ENCODE measurements at regions not wholly inside any gene's neighbourhood (a gene's known extent, or its start where the extent isn't known, plus 50 kb on each side); places are given as distances from the start of the nearest gene placed in this dataset.

DNA sequence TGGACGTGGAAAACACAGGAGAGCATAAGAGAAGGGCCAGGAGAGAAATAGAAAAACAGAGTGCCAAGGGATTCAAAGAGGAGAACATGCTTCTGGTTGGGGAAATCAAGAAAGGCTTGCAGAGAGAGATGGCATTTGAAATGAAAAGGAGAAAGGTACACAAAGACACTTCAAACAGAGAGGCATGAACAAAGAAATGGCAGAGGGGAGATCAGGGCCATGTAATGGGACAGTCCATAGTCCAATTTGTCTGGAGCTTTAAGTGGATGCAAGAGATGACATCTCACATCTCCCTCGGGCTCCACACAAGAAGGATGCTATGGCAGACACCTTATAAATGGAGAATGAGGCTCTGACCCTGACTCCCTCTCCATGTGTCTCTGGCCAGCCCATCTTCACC lies 331.1 kb downstream of the MLLT3 start:
- Histone ChIP-seq H3K27me3 (ENCODE audit: insufficient read depth, low read length) (no peaks in the 10 kb centered on the region), H3K4me3 (ENCODE audit: low read length) (no peak overlapping the region), H2AFZ (ENCODE audit: low read depth, low read length) (no peak overlapping the region), H3K4me1 (ENCODE audit: insufficient read depth, low read length) (peaks cover 19% of the 10 kb centered on the region), H3K36me3 (ENCODE audit: insufficient read depth, low read length) (no peaks in the 10 kb centered on the region), H3K9me3 (ENCODE audit: low read length) (no peaks in the 10 kb centered on the region)

GRCh38 chr9:20290257-20290656 lies 332.0 kb downstream of the MLLT3 start:
- Histone ChIP-seq H3K4me1 (ENCODE audit: insufficient read depth, low read length) (peaks cover 19% of the 10 kb centered on the region), H3K4me3 (ENCODE audit: low read length) (no peak overlapping the region), H3K27me3 (ENCODE audit: insufficient read depth, low read length) (no peaks in the 10 kb centered on the region), H3K9me3 (ENCODE audit: low read length) (no peaks in the 10 kb centered on the region), H2AFZ (ENCODE audit: low read depth, low read length) (no peak overlapping the region), H3K36me3 (ENCODE audit: insufficient read depth, low read length) (no peaks in the 10 kb centered on the region)

GRCh38 chr9:20289423-20290010 lies 332.8 kb downstream of the MLLT3 start:
- no peaks in the 10 kb centered on the region for H3K36me3 ChIP-seq (ENCODE audit: insufficient read depth, low read length)
- H3K4me1 ChIP-seq (ENCODE audit: insufficient read depth, low read length), result peaks cover 19% of the 10 kb centered on the region

DNA sequence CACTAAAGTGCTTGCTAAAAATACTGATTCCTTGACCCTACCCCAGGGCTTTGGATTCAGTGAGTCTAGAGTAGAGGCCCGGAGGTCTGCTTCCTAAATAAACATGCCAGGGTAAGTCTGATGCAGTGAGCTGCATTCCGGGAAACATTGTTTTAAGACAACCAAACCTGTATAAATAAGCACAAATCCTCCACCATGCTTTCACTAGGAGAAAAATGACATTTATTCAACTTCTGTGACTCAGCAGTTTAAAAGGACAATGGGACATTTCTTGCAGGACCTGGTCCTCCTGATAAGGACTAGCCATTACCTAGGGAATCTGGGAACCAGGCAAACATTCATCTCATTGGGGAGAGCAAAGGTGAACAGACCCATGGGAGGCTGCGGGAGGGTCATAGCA lies 335.3 kb downstream of the MLLT3 start:
- H3K9me3 ChIP-seq (ENCODE audit: low read length), result no peaks in the 10 kb centered on the region
- no peak overlapping the region for H2AFZ ChIP-seq (ENCODE audit: low read depth, low read length)
- H3K4me1 ChIP-seq (ENCODE audit: insufficient read depth, low read length), result peaks cover 19% of the 10 kb centered on the region
- no peak overlapping the region for H3K4me3 ChIP-seq (ENCODE audit: low read length)
- H3K27me3 ChIP-seq (ENCODE audit: insufficient read depth, low read length), result no peaks in the 10 kb centered on the region
- no peaks in the 10 kb centered on the region for H3K36me3 ChIP-seq (ENCODE audit: insufficient read depth, low read length)

More at GRCh38 chr9:20289423-20290010, 332.8 kb downstream of the MLLT3 start:
- Histone ChIP-seq H3K9me3 (ENCODE audit: low read length) (no peaks in the 10 kb centered on the region), H3K4me3 (ENCODE audit: low read length) (no peak overlapping the region), H2AFZ (ENCODE audit: low read depth, low read length) (no peak overlapping the region), H3K27me3 (ENCODE audit: insufficient read depth, low read length) (no peaks in the 10 kb centered on the region)

- no peaks in the 10 kb centered on the region for H3K27me3 ChIP-seq (ENCODE audit: insufficient read depth, low read length)
- no peaks in the 10 kb centered on the region for H3K36me3 ChIP-seq (ENCODE audit: insufficient read depth, low read length)
- no peak overlapping the region for H3K4me3 ChIP-seq (ENCODE audit: low read length)
- H3K9me3 ChIP-seq (ENCODE audit: low read length), result no peaks in the 10 kb centered on the region
- H2AFZ ChIP-seq (ENCODE audit: low read depth, low read length), result no peak overlapping the region
- H3K4me1 ChIP-seq (ENCODE audit: insufficient read depth, low read length), result peaks cover 19% of the 10 kb centered on the region
Observed at GRCh38 chr9:20286154-20286700, 336.1 kb downstream of the MLLT3 start.

- Histone ChIP-seq H3K9me3 (ENCODE audit: low read length) (no peaks in the 10 kb centered on the region), H3K4me3 (ENCODE audit: low read length) (no peak overlapping the region), H2AFZ (ENCODE audit: low read depth, low read length) (no peak overlapping the region), H3K36me3 (ENCODE audit: insufficient read depth, low read length) (no peaks in the 10 kb centered on the region), H3K27me3 (ENCODE audit: insufficient read depth, low read length) (no peaks in the 10 kb centered on the region), H3K4me1 (ENCODE audit: insufficient read depth, low read length) (peaks cover 9% of the 10 kb centered on the region)
Observed at GRCh38 chr9:20284601-20285289, 337.6 kb downstream of the MLLT3 start.

- Histone ChIP-seq H3K4me3 (ENCODE audit: low read length) (no peak overlapping the region), H3K36me3 (ENCODE audit: insufficient read depth, low read length) (no peaks in the 10 kb centered on the region), H2AFZ (ENCODE audit: low read depth, low read length) (no peak overlapping the region), H3K27me3 (ENCODE audit: insufficient read depth, low read length) (no peaks in the 10 kb centered on the region), H3K9me3 (ENCODE audit: low read length) (peaks cover 5% of the 10 kb centered on the region), H3K4me1 (ENCODE audit: insufficient read depth, low read length) (no peaks in the 10 kb centered on the region)
Observed at GRCh38 chr9:20280330-20280729, 342.0 kb downstream of the MLLT3 start.

- Histone ChIP-seq H3K9me3 (ENCODE audit: low read length) (peaks cover 8% of the 10 kb centered on the region), H3K27me3 (ENCODE audit: insufficient read depth, low read length) (no peaks in the 10 kb centered on the region), H3K36me3 (ENCODE audit: insufficient read depth, low read length) (no peaks in the 10 kb centered on the region), H3K4me3 (ENCODE audit: low read length) (no peak overlapping the region), H3K4me1 (ENCODE audit: insufficient read depth, low read length) (no peaks in the 10 kb centered on the region), H2AFZ (ENCODE audit: low read depth, low read length) (no peak overlapping the region)
Observed at GRCh38 chr9:20276762-20277161, 345.5 kb downstream of the MLLT3 start.

DNA sequence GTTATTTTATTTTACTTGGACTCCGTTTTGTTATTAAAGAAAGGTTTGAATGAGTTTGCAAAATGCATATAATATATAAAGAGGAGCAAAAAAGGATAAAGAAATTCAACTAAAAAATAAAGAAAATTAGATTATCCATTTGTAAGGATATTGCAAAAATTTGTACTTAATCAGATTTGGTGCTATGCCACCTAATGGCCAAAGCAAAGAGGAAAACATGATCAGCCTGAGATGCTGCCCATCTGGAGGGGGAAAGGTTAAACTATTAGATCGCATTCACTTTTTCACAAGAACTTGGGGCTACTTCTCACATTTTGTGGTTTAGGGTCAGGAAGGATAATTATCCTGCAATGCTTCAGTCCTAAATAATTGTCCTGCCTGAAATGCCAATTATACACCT lies 350.6 kb downstream of the MLLT3 start:
- Histone ChIP-seq H3K27me3 (ENCODE audit: insufficient read depth, low read length) (no peaks in the 10 kb centered on the region), H3K4me3 (ENCODE audit: low read length) (no peak overlapping the region), H3K4me1 (ENCODE audit: insufficient read depth, low read length) (no peaks in the 10 kb centered on the region), H3K9me3 (ENCODE audit: low read length) (peaks cover 8% of the 10 kb centered on the region), H2AFZ (ENCODE audit: low read depth, low read length) (no peak overlapping the region), H3K36me3 (ENCODE audit: insufficient read depth, low read length) (no peaks in the 10 kb centered on the region)

DNA sequence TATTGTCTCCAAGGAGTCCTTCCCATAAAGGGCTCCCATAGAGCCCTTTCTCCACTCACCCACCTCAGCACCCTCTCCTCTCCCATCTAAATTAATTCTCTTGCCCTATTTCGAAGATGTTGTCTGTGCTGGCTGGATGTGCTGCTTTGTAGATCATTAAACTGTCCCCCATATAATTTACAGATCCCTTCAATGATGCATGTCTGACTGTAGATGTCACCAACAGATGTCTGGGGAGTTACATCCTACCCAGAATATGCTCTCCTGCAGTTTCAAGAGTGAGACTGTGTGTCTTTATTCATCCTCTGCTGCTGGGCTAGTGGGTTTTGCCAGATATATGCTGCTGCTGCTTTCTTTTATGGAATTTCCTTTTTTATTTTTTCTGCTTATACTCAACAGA lies 351.2 kb downstream of the MLLT3 start:
- Histone ChIP-seq H3K9me3 (ENCODE audit: low read length) (peaks cover 5% of the 10 kb centered on the region), H3K27me3 (ENCODE audit: insufficient read depth, low read length) (no peaks in the 10 kb centered on the region), H3K4me3 (ENCODE audit: low read length) (no peak overlapping the region), H3K4me1 (ENCODE audit: insufficient read depth, low read length) (no peaks in the 10 kb centered on the region), H2AFZ (ENCODE audit: low read depth, low read length) (no peak overlapping the region), H3K36me3 (ENCODE audit: insufficient read depth, low read length) (no peaks in the 10 kb centered on the region)

- Histone ChIP-seq H3K4me3 (ENCODE audit: low read length) (no peak overlapping the region), H3K9me3 (ENCODE audit: low read length) (peaks cover 3% of the 10 kb centered on the region), H2AFZ (ENCODE audit: low read depth, low read length) (no peak overlapping the region), H3K36me3 (ENCODE audit: insufficient read depth, low read length) (no peaks in the 10 kb centered on the region), H3K27me3 (ENCODE audit: insufficient read depth, low read length) (no peaks in the 10 kb centered on the region), H3K4me1 (ENCODE audit: insufficient read depth, low read length) (no peaks in the 10 kb centered on the region)
Observed at GRCh38 chr9:20270161-20270560, 352.1 kb downstream of the MLLT3 start.

DNA sequence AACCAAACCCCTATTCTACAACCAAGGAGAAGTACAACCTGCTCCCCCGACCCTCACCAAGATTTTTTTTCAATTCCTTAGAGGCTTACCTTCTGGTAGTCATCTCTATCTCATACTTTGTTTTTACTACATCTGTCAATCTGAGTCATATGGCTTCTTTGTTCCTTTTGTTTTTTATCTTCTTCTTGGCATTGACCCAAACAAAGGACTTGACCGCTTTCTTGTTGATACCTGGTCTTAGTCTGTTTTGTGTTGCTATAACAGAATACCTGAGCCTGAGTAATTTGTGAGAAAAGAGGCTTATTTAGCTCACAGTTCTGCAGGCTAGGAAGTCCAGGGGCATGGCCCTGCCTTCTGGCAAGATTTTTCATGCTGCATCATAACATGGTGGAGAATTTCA lies 352.7 kb downstream of the MLLT3 start:
- Histone ChIP-seq H3K36me3 (ENCODE audit: insufficient read depth, low read length) (no peaks in the 10 kb centered on the region), H3K4me1 (ENCODE audit: insufficient read depth, low read length) (no peaks in the 10 kb centered on the region), H3K9me3 (ENCODE audit: low read length) (peaks cover 3% of the 10 kb centered on the region), H3K4me3 (ENCODE audit: low read length) (no peak overlapping the region), H3K27me3 (ENCODE audit: insufficient read depth, low read length) (no peaks in the 10 kb centered on the region), H2AFZ (ENCODE audit: low read depth, low read length) (no peak overlapping the region)

GRCh38 chr9:20264896-20265295 lies 357.4 kb downstream of the MLLT3 start:
- no peaks in the 10 kb centered on the region for H3K9me3 ChIP-seq (ENCODE audit: low read length)
- H3K4me3 ChIP-seq (ENCODE audit: low read length), result no peak overlapping the region
- no peak overlapping the region for H2AFZ ChIP-seq (ENCODE audit: low read depth, low read length)
- H3K27me3 ChIP-seq (ENCODE audit: insufficient read depth, low read length), result no peaks in the 10 kb centered on the region
- no peaks in the 10 kb centered on the region for H3K4me1 ChIP-seq (ENCODE audit: insufficient read depth, low read length)
- H3K36me3 ChIP-seq (ENCODE audit: insufficient read depth, low read length), result no peaks in the 10 kb centered on the region

Data from neuron (in vitro differentiated cells).